Upper lobe of right lung (tissue), 1 donor: ENCODE measurements at regions not wholly inside any gene's neighbourhood (a gene's known extent, or its start where the extent isn't known, plus 50 kb on each side); places are given as distances from the start of the nearest gene placed in this dataset.

Source experiments
- ATAC-seq: fragments of 200-7000 bp; cut with Tn5 transposase; one replicate; pipeline ENCODE4 v1.9.1; 2020; ENCODE audit warnings: mild to moderate bottlenecking, moderate library complexity
- DNase-seq: peaks from one replicate; pipeline ENCODE4 v3.0.0-alpha.2; 2020
- H3K27ac ChIP-seq: fragments of 200-600 bp; one replicate; pipeline ENCODE4 v1.8.0; 2022
- H3K27me3 ChIP-seq: fragments of 200-600 bp; one replicate; pipeline ENCODE4 v1.8.0; 2022; ENCODE audit warnings: mild to moderate bottlenecking
- H3K36me3 ChIP-seq: fragments of 200-600 bp; one replicate; pipeline ENCODE4 v1.8.0; 2022
- H3K4me1 ChIP-seq: fragments of 200-600 bp; one replicate; pipeline ENCODE4 v1.8.0; 2022
- H3K4me3 ChIP-seq: fragments of 200-600 bp; one replicate; pipeline ENCODE4 v1.8.0; 2022; ENCODE audit warnings: mild to moderate bottlenecking
- H3K9me3 ChIP-seq: fragments of 200-600 bp; one replicate; pipeline ENCODE4 v1.8.0; 2022
- intact Hi-C: fragments of 100-400 bp; cut with DNase I; formaldehyde crosslinking; loops from one replicate; pipeline ENCODE4 v1.11.0; 2022
- TF ChIP-seq, protein P1 (sequence below): fragments of 200-600 bp; IDR thresholded peaks from one replicate; pipeline ENCODE4 v1.8.0; 2022; ENCODE audit warnings: antibody characterized with exemption
- donor health status: DM: no; HTN: yes; CAD: no; lungs with severe emphysema.

DNA sequence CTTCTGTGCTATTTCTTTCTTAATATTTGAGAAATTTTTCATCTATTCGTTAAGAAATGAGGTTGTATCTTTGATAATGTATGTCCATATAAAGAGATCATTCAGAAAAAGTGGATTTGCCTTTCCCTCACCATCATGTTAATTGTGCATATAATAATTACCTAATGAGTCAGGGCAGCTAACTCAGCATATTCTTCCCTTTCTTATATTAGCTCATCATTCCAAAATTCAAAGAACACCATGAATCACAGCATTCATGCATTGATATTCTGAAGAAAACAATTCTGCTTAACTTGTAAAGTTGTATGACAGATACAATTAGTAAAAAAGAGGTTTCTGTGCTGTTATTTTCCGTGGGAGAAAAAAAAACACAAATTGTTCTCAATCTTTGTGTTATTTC, 630.6 kb downstream of the TLE1 start:
- H3K27ac ChIP-seq, result no peak overlapping the region
- TF ChIP-seq, protein P1, sequence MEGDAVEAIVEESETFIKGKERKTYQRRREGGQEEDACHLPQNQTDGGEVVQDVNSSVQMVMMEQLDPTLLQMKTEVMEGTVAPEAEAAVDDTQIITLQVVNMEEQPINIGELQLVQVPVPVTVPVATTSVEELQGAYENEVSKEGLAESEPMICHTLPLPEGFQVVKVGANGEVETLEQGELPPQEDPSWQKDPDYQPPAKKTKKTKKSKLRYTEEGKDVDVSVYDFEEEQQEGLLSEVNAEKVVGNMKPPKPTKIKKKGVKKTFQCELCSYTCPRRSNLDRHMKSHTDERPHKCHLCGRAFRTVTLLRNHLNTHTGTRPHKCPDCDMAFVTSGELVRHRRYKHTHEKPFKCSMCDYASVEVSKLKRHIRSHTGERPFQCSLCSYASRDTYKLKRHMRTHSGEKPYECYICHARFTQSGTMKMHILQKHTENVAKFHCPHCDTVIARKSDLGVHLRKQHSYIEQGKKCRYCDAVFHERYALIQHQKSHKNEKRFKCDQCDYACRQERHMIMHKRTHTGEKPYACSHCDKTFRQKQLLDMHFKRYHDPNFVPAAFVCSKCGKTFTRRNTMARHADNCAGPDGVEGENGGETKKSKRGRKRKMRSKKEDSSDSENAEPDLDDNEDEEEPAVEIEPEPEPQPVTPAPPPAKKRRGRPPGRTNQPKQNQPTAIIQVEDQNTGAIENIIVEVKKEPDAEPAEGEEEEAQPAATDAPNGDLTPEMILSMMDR, result no peak
- H3K36me3 ChIP-seq, result no peaks in the 10 kb centered on the region

DNA sequence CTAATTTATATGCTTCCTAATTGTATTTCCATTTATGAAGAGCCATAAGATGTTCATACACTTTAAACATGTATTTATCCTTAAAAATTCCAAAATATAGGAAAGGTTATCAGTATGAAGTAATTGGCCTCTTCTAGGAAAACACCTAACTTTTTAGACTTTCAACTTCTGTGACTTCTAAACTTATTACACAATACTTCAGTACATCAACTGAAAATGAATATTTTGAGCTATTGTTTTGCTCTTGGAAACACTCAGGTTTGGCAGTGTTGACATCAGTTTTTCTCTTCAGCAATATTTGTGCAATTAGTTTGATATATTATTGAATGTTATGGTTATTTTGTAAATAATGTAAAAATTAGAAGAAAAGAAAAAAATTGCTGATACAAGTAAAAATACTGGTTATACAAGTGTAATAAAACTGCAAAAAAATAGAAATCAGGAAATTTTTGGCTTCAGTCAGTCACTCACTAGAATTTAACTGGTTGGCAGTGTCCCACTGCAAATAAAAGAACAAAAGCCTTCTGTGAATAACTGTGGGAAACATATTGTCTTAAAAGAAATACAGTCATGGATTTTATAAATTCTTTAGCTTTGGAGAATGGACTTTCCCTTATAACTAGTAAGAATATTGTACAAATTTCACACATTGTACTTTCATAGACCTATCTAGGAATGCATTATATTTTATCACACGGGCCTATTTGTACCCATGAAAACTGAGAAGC, 635.9 kb downstream of the TLE1 start:
- no peak for DNase-seq
- Histone ChIP-seq H3K9me3 (no peaks in the 10 kb centered on the region), H3K27me3 (no peaks in the 10 kb centered on the region), H3K36me3 (no peaks in the 10 kb centered on the region), H3K4me3 (no peak overlapping the region), H3K4me1 (no peaks in the 10 kb centered on the region), H3K27ac (no peak overlapping the region)
- TF ChIP-seq, protein P1, result no peak
- intact Hi-C loops, result no loop called here
- ATAC-seq, result no peak

More for the DNA sequence above, 630.6 kb downstream of the TLE1 start:
- Histone ChIP-seq H3K4me1 (no peaks in the 10 kb centered on the region), H3K27me3 (no peaks in the 10 kb centered on the region), H3K9me3 (no peaks in the 10 kb centered on the region), H3K4me3 (no peak overlapping the region)
- intact Hi-C loops, result no loop called here
- DNase-seq (no peak), ATAC-seq (no peak)

DNA sequence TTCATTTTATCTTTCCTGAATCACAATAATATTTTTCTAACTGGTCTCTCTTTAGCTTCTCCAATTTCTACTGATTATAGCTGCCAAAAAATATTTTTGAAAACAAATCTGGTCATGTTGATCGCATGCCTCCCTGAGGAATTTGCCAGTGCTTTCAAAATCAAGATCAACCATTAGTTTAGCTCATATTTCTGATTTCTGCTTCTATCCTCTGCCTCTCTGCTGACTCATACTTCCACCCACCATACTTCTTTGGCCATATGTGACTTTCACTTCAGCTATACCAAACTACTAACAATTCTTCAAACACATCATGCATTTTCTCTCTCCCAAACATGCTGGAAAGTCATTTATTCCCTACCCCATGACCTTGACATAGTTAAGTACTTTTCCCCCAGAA, 636.5 kb downstream of the TLE1 start:
- DNase-seq (no peak), ATAC-seq (no peak)
- intact Hi-C loops, result no loop called here
- TF ChIP-seq, protein P1, result no peak
- no peak overlapping the region for H3K4me3 ChIP-seq
- no peak overlapping the region for H3K27ac ChIP-seq
- H3K4me1 ChIP-seq, result no peaks in the 10 kb centered on the region
- H3K36me3 ChIP-seq, result no peaks in the 10 kb centered on the region
- no peaks in the 10 kb centered on the region for H3K27me3 ChIP-seq
- H3K9me3 ChIP-seq, result no peaks in the 10 kb centered on the region

DNA sequence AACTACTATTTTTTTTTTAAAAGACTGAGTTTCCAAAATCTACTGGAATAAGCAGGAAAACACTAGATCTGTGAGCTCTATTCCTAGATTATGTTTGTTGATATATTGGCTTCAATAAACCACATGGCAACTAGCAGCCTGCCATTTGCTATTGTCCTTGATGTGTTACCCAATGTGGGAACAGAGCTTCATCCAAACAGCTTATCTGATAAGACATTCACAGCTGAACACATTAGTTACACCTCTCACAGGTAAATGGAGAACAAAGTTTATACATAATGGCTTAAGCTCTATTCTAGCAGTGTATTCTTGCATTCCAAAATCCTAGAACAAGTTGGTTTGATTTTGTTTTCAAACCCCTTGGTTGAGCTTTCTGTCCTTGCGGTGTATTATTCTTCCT, 642.1 kb downstream of the TLE1 start:
- intact Hi-C loops, result no loop called here
- DNase-seq (no peak), ATAC-seq (no peak)
- TF ChIP-seq, protein P1, result no peak
- H3K27ac ChIP-seq, result no peak overlapping the region
- H3K4me3 ChIP-seq, result no peak overlapping the region
- no peaks in the 10 kb centered on the region for H3K27me3 ChIP-seq
- no peaks in the 10 kb centered on the region for H3K9me3 ChIP-seq
- no peaks in the 10 kb centered on the region for H3K4me1 ChIP-seq
- no peaks in the 10 kb centered on the region for H3K36me3 ChIP-seq

DNA sequence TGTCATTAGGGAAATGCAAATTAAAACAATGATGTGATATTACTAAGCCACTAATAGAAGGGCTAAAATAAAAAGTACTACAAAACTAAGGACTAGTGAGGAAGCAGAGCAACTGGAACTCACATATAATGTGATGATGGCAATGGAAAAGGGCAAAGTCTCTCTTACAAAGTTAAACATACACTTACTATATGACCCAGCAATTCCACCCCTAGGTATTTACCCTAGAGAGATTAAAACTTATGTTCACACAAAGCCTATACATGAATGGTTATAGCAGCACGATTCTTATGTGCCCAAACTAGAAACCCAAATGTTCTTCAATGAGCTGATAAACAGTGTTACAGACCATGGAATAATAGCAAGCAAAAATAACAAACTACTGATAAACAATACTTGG, 643.7 kb downstream of the TLE1 start:
- Histone ChIP-seq H3K27ac (no peak overlapping the region), H3K4me3 (no peak overlapping the region), H3K27me3 (no peaks in the 10 kb centered on the region), H3K9me3 (no peaks in the 10 kb centered on the region), H3K4me1 (no peaks in the 10 kb centered on the region), H3K36me3 (no peaks in the 10 kb centered on the region)
- TF ChIP-seq, protein P1, result no peak
- intact Hi-C loops, result no loop called here
- no peak for DNase-seq
- ATAC-seq, result no peak

DNA sequence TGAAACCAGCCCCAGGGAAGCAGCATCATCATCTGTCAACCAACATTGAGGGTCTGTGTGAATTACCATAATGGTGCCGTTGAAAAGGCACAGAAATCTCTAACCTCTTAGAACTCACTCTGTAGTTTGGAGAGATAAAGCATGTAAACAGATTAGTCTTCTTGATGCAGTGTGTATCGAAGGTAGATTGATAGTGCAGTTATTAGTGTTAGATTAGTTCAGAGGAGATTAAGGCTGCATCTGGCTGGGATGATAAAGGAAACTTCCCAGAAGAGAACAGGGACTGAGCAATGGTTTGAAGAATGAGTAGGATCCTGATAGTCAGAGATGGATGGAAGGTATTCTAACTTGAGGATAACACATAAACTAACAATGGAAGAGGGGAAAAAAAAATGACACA, 651.5 kb downstream of the TLE1 start:
- Histone ChIP-seq H3K36me3 (no peaks in the 10 kb centered on the region), H3K27me3 (no peaks in the 10 kb centered on the region), H3K27ac (no peak overlapping the region), H3K4me1 (no peaks in the 10 kb centered on the region), H3K4me3 (no peak overlapping the region), H3K9me3 (no peaks in the 10 kb centered on the region)
- DNase-seq (no peak), ATAC-seq (no peak)
- intact Hi-C loops, result no loop called here
- TF ChIP-seq, protein P1, result no peak
